ENCODE measurements at regions not wholly inside any gene's neighbourhood (a gene's known extent, or its start where the extent isn't known, plus 50 kb on each side); places are given as distances from the start of the nearest gene placed in this dataset.
A peak's percentile ranks its signal among the peaks of the same experiment; 100 is the strongest.
"Not testable (repeated sequence)": the region's sequence is repeated elsewhere in the genome, so short reads cannot be mapped to it uniquely, and the experiment has no call there.

GRCh38 chr2:223285370-223286265, 233.6 kb downstream of the KCNE4 start:
- DNase-seq (ENCODE audit: low read depth): no peak

GRCh38 chr2:223294756-223295155, 242.8 kb downstream of the KCNE4 start:
- no peak for DNase-seq (ENCODE audit: low read depth)

GRCh38 chr2:223297788-223298187, 245.8 kb downstream of the KCNE4 start:
- no peak for DNase-seq (ENCODE audit: low read depth)

DNA sequence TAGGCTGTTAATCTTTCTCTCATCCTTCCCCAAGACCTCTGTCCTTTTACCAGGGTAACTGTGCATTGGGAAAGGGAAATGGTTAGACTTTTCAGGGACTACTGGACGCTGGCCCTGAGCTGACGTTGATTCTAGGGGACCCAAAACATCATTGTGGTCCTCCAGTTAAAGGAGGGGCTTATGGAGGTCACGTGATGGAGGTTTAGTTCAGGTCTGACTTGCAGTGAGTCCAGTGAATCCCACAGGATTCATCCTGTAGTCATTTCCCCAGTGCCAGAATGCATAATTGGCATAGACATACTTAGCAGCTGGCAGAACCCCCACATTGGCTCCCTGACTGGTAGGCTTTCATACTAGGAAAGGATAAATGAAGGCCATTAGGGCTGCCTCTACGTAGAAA, 246.3 kb downstream of the KCNE4 start:
- DNase-seq (ENCODE audit: low read depth): not testable (repeated sequence)

DNA sequence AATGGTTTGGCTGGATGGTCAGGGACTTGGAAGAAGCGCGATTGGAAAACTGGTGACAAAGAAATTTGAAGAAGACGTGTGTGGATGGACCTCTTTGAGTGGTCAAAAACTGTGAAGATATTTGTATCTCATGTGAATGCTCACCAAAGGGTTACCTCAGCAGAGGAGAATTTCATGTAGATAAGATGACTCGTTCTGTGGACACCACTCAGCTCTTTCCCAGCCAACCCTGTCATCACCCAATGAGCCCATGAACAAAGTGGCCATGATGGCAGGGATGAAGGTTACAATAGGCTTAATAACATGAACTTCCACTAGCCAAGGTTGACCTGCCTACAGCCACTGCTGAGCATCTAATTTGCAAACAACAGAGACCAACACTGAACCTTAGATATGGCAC, 248.3 kb downstream of the KCNE4 start:
- DNase-seq (ENCODE audit: low read depth): peak; percentile 26

DNA sequence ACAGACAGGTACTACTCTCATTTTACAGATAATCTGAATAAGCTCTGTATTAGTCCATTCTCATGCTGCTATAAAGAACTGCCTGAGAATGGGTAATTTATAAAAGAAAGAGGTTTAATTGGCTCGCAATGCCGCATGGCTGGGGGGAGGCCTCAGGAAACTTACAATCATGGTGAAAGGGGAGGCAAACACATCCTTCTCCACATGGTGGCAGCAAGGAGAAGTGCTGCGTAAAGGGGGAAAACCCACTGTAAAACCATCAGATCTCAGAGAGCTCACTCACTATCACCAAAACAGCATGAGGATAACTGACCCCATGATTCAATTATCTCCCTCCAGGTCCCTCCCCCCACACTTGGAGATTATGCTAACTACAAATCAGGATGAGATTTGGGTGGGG, 254.4 kb downstream of the KCNE4 start:
- DNase-seq (ENCODE audit: low read depth): peak; percentile 51

GRCh38 chr2:223311889-223312680, 260.1 kb downstream of the KCNE4 start:
- DNase-seq (ENCODE audit: low read depth): no peak

GRCh38 chr2:223313101-223313500, 261.1 kb downstream of the KCNE4 start:
- no peak for DNase-seq (ENCODE audit: low read depth)

- peak; percentile 49 for DNase-seq (ENCODE audit: low read depth)
Observed at GRCh38 chr2:223314811-223315210, 262.8 kb downstream of the KCNE4 start.

GRCh38 chr2:223315813-223316212, 263.8 kb downstream of the KCNE4 start:
- DNase-seq (ENCODE audit: low read depth): peak; percentile 31

DNA sequence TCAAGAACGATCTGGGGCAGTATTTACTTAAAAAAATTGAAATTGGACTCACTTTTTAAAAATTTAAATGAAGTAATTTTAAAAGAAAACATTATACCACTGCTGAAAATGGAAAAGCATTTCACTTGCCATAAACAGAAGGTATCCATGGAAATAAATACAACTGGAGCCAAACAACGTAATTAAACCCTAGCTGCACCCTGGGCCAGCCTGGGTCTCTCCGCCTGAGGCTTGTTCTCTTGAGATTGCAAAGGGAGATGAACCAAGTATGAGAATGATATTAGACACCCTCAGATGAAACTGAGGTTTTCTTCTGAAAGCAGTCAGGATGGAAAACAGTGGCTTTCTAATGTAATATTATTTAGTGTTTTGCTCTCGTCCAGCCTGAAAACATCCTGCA, 264.4 kb downstream of the KCNE4 start:
- DNase-seq (ENCODE audit: low read depth): no peak

GRCh38 chr2:223319601-223320000, 267.6 kb downstream of the KCNE4 start:
- DNase-seq (ENCODE audit: low read depth): no peak

DNA sequence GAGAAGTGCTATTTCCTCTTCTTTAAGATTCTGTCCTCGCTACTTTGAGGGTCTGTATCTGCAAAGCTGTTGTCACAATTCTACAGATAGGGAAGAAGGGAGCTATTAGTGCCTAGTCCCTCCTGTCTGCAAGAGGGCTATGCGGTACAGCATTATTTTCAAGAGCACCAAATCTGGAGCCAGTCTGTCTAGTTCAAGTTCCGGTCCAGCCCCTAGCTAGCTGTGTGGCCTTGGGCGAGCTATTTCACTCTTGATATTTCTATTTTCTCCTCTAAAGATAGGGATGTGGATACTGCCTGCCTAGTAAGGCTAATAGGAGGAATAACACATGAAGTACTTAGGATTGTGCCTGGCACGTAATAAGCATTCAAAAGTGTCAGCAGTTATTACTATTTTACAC, 272.4 kb downstream of the KCNE4 start:
- no peak for DNase-seq (ENCODE audit: low read depth)

- DNase-seq (ENCODE audit: low read depth): peak; percentile 59
Observed at GRCh38 chr2:223328578-223328977, 273.6 kb downstream of the SCG2 start.

- not testable (repeated sequence) for DNase-seq (ENCODE audit: low read depth)
Observed at GRCh38 chr2:223330747-223331146, 271.4 kb downstream of the SCG2 start.

GRCh38 chr2:223338016-223338415, 264.1 kb downstream of the SCG2 start:
- no peak for DNase-seq (ENCODE audit: low read depth)

DNA sequence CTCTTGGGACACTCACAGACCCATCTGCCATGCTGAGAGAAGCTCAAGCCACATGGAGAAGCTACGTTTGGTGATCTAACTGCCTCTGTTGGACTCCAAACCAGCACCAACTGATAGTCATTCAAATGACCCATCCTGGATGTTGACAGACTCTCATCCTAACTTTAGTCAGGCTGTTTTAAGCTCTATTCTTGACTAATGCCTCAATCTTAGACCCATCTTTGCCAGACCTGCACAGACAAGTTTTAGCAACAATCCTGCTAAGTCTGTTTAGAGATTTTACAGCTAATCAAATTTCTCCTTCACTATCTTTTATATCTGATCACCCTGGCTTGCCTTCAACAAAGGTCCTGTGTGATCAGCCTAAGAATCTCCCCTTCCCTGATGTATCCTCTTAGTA, 245.1 kb downstream of the SCG2 start:
- DNase-seq (ENCODE audit: low read depth): no peak

DNA sequence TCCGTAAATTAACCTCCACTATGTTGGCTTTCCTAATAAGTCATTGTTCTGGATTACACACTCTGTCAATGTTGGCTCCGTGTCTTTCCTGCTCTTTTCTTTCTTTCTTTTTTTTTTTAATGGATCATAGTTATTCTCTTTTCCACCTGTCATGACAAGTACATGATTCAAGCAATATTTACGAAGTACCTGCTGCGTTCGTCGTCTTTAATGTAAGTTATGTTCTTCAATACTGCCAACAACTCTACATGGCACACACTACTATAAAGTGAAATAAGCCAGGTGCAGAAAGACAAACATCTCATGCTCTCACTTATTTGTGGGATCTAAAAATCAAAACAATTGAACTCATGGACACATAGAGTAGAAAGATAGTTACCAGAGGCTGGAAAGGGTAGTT, 239.1 kb downstream of the SCG2 start:
- DNase-seq (ENCODE audit: low read depth): no peak

DNA sequence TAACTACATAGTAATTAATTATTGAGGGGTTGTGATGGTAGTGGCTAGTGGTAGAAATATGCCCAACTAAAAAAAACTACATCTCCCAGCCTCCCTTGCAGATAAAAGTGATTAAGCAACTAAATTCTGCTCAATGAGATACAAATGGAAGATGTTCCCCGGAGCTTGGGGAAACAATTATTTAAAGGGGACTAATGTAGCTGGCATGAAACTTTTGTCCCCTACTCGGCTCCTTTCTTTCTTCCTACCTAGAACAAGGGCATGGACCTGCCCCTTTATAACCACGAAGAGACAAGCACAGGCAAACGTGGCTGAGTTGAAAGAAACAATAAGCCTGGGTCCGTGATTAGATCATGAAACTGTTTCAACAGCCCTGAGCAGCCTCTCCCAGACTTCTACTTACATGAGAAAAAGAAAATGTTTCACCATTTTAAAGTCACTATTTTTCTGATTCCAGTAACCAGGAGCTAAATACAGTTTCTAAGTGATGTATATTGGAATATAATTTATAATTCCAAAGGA, 236.9 kb downstream of the SCG2 start:
- no peak for DNase-seq (ENCODE audit: low read depth)

DNA sequence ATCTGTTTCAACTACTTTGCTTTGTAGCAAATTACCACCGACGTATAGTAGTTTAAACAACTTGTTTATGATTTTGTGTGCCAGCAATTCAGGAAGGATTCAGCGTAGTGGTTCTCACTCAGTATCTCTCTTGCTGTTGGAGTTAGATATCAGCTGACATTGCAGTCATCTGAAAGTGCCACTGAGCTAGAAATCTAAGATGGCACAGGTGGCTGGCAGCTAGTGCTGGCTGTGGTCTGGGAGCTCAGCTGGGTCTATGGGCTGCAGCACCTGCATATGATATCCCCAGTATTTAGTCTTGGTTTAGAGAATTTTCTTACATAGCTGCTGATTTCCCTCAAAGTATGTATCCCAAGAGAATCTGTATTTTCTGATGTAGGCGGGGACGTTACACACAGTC, 235.6 kb downstream of the SCG2 start:
- DNase-seq (ENCODE audit: low read depth): no peak

GRCh38 chr2:223368481-223368880, 233.7 kb downstream of the SCG2 start:
- DNase-seq (ENCODE audit: low read depth): no peak

- no peak for DNase-seq (ENCODE audit: low read depth)
Observed at GRCh38 chr2:223369889-223370288, 232.3 kb downstream of the SCG2 start.

GRCh38 chr2:223383315-223383714, 218.8 kb downstream of the SCG2 start:
- DNase-seq (ENCODE audit: low read depth): peak; percentile 73

All from EH (cell line).